SK-N-SH (cell line): ENCODE measurements at regions not wholly inside any gene's neighbourhood (a gene's known extent, or its start where the extent isn't known, plus 50 kb on each side); places are given as distances from the start of the nearest gene placed in this dataset.

ENCODE experiments used
- CTCF ChIA-PET: fragments of 300-600, 350-600 bp; formaldehyde crosslinking; extraction: SDS; loops from one replicate; lab custom pipeline; 2021; lab: Yijun Ruan, JAX
- POLR2A ChIA-PET: fragments of 350-600 bp; sonication (Branson Sonifier 250); formaldehyde crosslinking; extraction: SDS; loops from one replicate; lab custom pipeline; 2020; ENCODE audit warnings: antibody characterized with exemption, inconsistent platforms; lab: Yijun Ruan, JAX
- DNase-seq: peaks from one replicate; pipeline ENCODE4 v3.0.0; 2012
- H2AFZ ChIP-seq: fragments of 200-600 bp; sonication (generic); 2 replicates; pipeline ENCODE4 v1.8.1; 2016; ENCODE audit warnings: antibody characterized with exemption, mild to moderate bottlenecking, low read depth
- H3F3A ChIP-seq: fragments of 200-600 bp; sonication (generic); replicated peaks from 2 replicates; pipeline ENCODE3; 2016; ENCODE audit warnings: antibody characterized with exemption, mild to moderate bottlenecking; ENCODE audit not compliant: insufficient read depth
- H3K27ac ChIP-seq, 2 experiments: fragments of 200-500 bp in 1 of 2; fragments of 200-600 bp in 1 of 2; sonication (Bioruptor generic) in 1 of 2; sonication (generic), shearing (Covaris generic) in 1 of 2; 2 replicates each; pipeline versions ENCODE4 v1.5.1 to v1.6.1; 2014 to 2016; ENCODE audit warnings: low read depth in 2 of 2, inconsistent platforms in 1 of 2, low read length in 1 of 2, mild to moderate bottlenecking in 1 of 2, mixed read lengths in 1 of 2
- H3K27me3 ChIP-seq: fragments of 200-600 bp; sonication (generic), shearing (Covaris generic); 2 replicates; pipeline ENCODE4 v1.6.1; 2016; ENCODE audit warnings: mixed run types; ENCODE audit not compliant: insufficient read depth
- H3K36me3 ChIP-seq, 2 experiments: fragments of 200-500 bp in 1 of 2; fragments of 200-600 bp in 1 of 2; sonication (Bioruptor generic) in 1 of 2; sonication (generic) in 1 of 2; replicated peaks in 1 of 2; 2 replicates each; pipeline versions ENCODE3 to v1.5.1; 2014 to 2016; ENCODE audit warnings: low read length in 1 of 2, mild to moderate bottlenecking in 1 of 2; ENCODE audit not compliant: insufficient read depth in 2 of 2, control insufficient read depth in 1 of 2
- H3K4me1 ChIP-seq, 2 experiments: fragments of 200-500 bp in 1 of 2; fragments of 200-600 bp in 1 of 2; sonication (Bioruptor generic) in 1 of 2; sonication (generic), shearing (Covaris generic) in 1 of 2; 2 replicates each; pipeline versions ENCODE4 v1.5.1 to v1.6.1; 2014 to 2016; ENCODE audit warnings: low read depth in 1 of 2, low read length in 1 of 2, mixed run types in 1 of 2; ENCODE audit not compliant: insufficient read depth in 2 of 2, control insufficient read depth in 1 of 2
- H3K4me2 ChIP-seq: fragments of 200-600 bp; sonication (generic), shearing (Covaris generic); 2 replicates; pipeline ENCODE4 v1.6.1; 2017; ENCODE audit warnings: mixed run types
- H3K4me3 ChIP-seq, 2 experiments: fragments of 200-500 bp in 1 of 2; fragments of 200-600 bp in 1 of 2; sonication (Bioruptor generic) in 1 of 2; sonication (generic), shearing (Covaris generic) in 1 of 2; 2 replicates each; pipeline versions ENCODE4 v1.5.1 to v1.8.1; 2014 to 2016; ENCODE audit warnings: low read depth in 2 of 2, inconsistent platforms in 1 of 2, low read length in 1 of 2, mild to moderate bottlenecking in 1 of 2, mixed read lengths in 1 of 2, moderate library complexity in 1 of 2
- H3K79me2 ChIP-seq: fragments of 200-600 bp; sonication (generic); 2 replicates; pipeline ENCODE4 v1.8.1; 2017; ENCODE audit warnings: mild to moderate bottlenecking; ENCODE audit not compliant: insufficient read depth
- H3K9ac ChIP-seq: fragments of 200-600 bp; sonication (generic); 2 replicates; pipeline ENCODE4 v1.6.1; 2017; ENCODE audit warnings: mixed run types
- H3K9me2 ChIP-seq: fragments of 200-600 bp; sonication (generic); 2 replicates; pipeline ENCODE4 v1.6.1; 2017; ENCODE audit warnings: mixed run types
- H3K9me3 ChIP-seq: fragments of 200-600 bp; sonication (generic); 2 replicates; pipeline ENCODE4 v1.6.1; 2017; ENCODE audit warnings: mixed run types, mild to moderate bottlenecking, moderate library complexity
- H4K20me1 ChIP-seq: fragments of 200-600 bp; sonication (generic); 2 replicates; pipeline ENCODE4 v1.6.1; 2017; ENCODE audit warnings: mild to moderate bottlenecking, mixed run types; ENCODE audit not compliant: insufficient read depth
- EP300 ChIP-seq, 2 experiments: IDR thresholded peaks; 2 replicates each; pipeline versions ENCODE4 v1.4.0 to v1.6.1; 2012; ENCODE audit warnings: borderline replicate concordance in 1 of 2, low read depth in 1 of 2, low read length in 1 of 2
- EZH2phosphoT487 ChIP-seq: fragments of 200-600 bp; sonication (generic); IDR thresholded peaks from 2 replicates; pipeline ENCODE4 v1.6.1; 2017; ENCODE audit warnings: low read depth, mixed run types, mild to moderate bottlenecking, antibody characterized with exemption, moderate library complexity, borderline replicate concordance
- FOSL2 ChIP-seq: IDR thresholded peaks from 2 replicates; pipeline ENCODE4 v1.4.0; 2012; ENCODE audit warnings: low read depth, mild to moderate bottlenecking, moderate library complexity, borderline replicate concordance
- FOXJ3 ChIP-seq: sonication (generic); formaldehyde crosslinking; IDR thresholded peaks from 2 replicates; pipeline ENCODE4 v1.5.1; 2020; ENCODE audit warnings: mild to moderate bottlenecking, missing genetic modification reagents
- GATA2 ChIP-seq: sonication (generic); formaldehyde crosslinking; IDR thresholded peaks from 2 replicates; pipeline ENCODE4 v1.5.0; 2020; ENCODE audit warnings: mild to moderate bottlenecking, missing genetic modification reagents
- MEF2A ChIP-seq: IDR thresholded peaks from 2 replicates; pipeline ENCODE4 v1.4.0; 2012; ENCODE audit warnings: low read depth, borderline replicate concordance
- MXI1 ChIP-seq: IDR thresholded peaks from 2 replicates; pipeline ENCODE4 v1.6.1; 2012; ENCODE audit warnings: mild to moderate bottlenecking, low read depth, low read length, improper control_type of control experiment
- NRF1 ChIP-seq: IDR thresholded peaks from 2 replicates; pipeline ENCODE4 v1.6.1; 2012; ENCODE audit warnings: low read depth, mild to moderate bottlenecking, low read length
- RCOR1 ChIP-seq: fragments of 150-350 bp; IDR thresholded peaks from 2 replicates; pipeline ENCODE4 v1.6.1; 2017; ENCODE audit warnings: antibody characterized with exemption, low read length
- SIN3A ChIP-seq: IDR thresholded peaks from 2 replicates; pipeline ENCODE4 v1.6.1; 2012; ENCODE audit warnings: low read depth, mild to moderate bottlenecking, low read length, moderate library complexity, borderline replicate concordance
- WGBS: methylation state at CpG from one replicate; pipeline ENCODE4 v1.1.6; 2017; ENCODE audit warnings: low lambda C conversion rate; 5-methylcytosine and 5-hydroxymethylcytosine counted together
- TF ChIP-seq, protein P1 (sequence below): IDR thresholded peaks from 2 replicates; pipeline ENCODE4 v1.6.1; 2012; ENCODE audit warnings: mild to moderate bottlenecking, low read depth, low read length, moderate library complexity

DNA sequence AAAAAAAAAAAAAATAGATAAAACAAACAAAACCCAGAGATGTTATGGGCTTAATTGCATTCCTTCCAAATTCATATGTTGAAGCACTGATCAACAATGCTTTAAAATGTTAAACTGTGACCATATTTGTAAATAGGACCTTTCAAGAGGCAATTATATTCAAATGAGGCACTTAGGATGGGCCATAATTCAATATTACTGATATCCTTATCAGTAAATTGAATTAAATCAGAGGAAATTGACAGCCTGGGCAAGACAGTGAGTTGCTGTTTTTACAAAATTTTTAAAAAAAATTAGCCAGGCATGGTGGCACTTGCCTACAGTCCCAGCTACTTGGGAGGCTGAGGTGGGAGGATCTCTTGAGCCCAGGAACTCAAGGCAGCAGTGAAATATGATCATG, 364.1 kb downstream of the GJA1 start:
- Histone ChIP-seq H3K9ac (no peak overlapping the region), H3K36me3 (no peaks in the 10 kb centered on the region), H3K4me3 (no peak overlapping the region), H3K27me3 (no peaks in the 10 kb centered on the region), H3F3A (peaks cover 5% of the 10 kb centered on the region), H3K9me2 (no peaks in the 10 kb centered on the region), H2AFZ (no peak overlapping the region), H3K4me2 (no peak overlapping the region), H4K20me1 (no peaks in the 10 kb centered on the region), H3K79me2 (no peaks in the 10 kb centered on the region), H3K27ac (no peak overlapping the region), H3K4me1 (no peaks in the 10 kb centered on the region; a peak in 1 of 4 replicates), H3K9me3 (no peaks in the 10 kb centered on the region)
- POLR2A ChIA-PET: no interaction called here
- DNase-seq: no peak
- CTCF ChIA-PET: no interaction called here
- TF ChIP-seq EZH2phosphoT487 (no peak), RCOR1 (no peak; the same call in 1 of the 2 replicates), SIN3A (no peak), NRF1 (no peak), FOXJ3 (no peak), MXI1 (no peak), GATA2 (peak; percentile 63), EP300 (IDR thresholded peaks at IDR 0.05; ENCODE audit: borderline replicate concordance in 1 of 2, low read depth in 1 of 2, low read length in 1 of 2) (peak in 1 of 2 experiments; percentile 56; a peak in 1 of 4 replicates)
- TF ChIP-seq, protein P1, sequence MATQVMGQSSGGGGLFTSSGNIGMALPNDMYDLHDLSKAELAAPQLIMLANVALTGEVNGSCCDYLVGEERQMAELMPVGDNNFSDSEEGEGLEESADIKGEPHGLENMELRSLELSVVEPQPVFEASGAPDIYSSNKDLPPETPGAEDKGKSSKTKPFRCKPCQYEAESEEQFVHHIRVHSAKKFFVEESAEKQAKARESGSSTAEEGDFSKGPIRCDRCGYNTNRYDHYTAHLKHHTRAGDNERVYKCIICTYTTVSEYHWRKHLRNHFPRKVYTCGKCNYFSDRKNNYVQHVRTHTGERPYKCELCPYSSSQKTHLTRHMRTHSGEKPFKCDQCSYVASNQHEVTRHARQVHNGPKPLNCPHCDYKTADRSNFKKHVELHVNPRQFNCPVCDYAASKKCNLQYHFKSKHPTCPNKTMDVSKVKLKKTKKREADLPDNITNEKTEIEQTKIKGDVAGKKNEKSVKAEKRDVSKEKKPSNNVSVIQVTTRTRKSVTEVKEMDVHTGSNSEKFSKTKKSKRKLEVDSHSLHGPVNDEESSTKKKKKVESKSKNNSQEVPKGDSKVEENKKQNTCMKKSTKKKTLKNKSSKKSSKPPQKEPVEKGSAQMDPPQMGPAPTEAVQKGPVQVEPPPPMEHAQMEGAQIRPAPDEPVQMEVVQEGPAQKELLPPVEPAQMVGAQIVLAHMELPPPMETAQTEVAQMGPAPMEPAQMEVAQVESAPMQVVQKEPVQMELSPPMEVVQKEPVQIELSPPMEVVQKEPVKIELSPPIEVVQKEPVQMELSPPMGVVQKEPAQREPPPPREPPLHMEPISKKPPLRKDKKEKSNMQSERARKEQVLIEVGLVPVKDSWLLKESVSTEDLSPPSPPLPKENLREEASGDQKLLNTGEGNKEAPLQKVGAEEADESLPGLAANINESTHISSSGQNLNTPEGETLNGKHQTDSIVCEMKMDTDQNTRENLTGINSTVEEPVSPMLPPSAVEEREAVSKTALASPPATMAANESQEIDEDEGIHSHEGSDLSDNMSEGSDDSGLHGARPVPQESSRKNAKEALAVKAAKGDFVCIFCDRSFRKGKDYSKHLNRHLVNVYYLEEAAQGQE: no peak

DNA sequence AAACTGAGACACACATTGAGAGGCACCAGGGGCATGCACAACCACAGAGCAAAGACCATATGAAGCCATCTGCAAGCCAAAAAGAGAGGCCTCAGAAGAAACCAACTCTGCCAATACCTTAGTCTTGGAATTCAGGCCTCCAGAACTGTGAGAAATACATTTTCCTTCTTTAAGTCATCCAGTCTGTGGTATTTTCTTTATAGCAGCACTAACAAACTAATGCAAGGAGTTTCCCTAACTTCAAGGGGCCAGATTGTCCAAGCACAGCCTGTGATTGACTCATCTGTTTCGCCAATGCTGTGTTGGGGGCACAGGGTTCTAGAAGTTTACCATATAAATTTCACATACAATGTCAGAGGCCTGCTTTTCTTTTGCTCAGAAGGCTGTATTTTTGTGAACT, 364.6 kb downstream of the GJA1 start:
- Histone ChIP-seq H3K79me2 (no peaks in the 10 kb centered on the region), H3K36me3 (no peaks in the 10 kb centered on the region), H3K27ac (no peak overlapping the region), H3K4me2 (no peak overlapping the region), H3F3A (peaks cover 2% of the 10 kb centered on the region), H3K9me3 (no peaks in the 10 kb centered on the region), H4K20me1 (no peaks in the 10 kb centered on the region), H3K4me3 (no peak overlapping the region), H3K4me1 (no peaks in the 10 kb centered on the region; a peak in 1 of 4 replicates), H2AFZ (no peak overlapping the region), H3K9ac (no peak overlapping the region), H3K9me2 (no peaks in the 10 kb centered on the region), H3K27me3 (no peaks in the 10 kb centered on the region)
- POLR2A ChIA-PET: no interaction called here
- no peak for DNase-seq
- TF ChIP-seq FOSL2 (no peak), MEF2A (no peak)
- CTCF ChIA-PET: no interaction called here
- 86% methylated on average over 1 of the region's 1 CpG for WGBS
